Glomerular visceral epithelial cell (primary cell): ENCODE measurements at regions not wholly inside any gene's neighbourhood (a gene's known extent, or its start where the extent isn't known, plus 50 kb on each side); places are given as distances from the start of the nearest gene placed in this dataset.
"Not testable (repeated sequence)": the region's sequence is repeated elsewhere in the genome, so short reads cannot be mapped to it uniquely, and the experiment has no call there.

Source experiments
- DNase-seq: peaks from one replicate; pipeline ENCODE4 v3.0.0-alpha.2; 2016; ENCODE audit errors: extremely low spot score

DNA sequence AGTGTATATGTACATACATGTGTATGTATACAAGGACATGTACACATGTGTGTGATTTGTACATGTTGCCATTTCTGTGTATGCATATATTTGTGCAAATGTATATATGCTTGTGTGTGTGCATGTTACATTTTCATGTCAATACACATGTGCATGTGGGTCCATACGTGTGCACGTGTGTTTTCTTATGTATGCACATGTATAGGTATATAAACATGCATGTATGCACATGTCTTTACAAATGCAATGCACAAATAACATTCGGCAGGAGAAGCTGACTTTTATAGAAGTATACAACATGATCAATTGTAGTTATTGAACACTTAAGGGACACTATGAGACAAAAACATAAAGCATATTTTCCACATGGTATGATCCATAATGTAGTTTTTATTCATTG, 307.4 kb upstream of the SEMA3C start:
- DNase-seq, result no peak

DNA sequence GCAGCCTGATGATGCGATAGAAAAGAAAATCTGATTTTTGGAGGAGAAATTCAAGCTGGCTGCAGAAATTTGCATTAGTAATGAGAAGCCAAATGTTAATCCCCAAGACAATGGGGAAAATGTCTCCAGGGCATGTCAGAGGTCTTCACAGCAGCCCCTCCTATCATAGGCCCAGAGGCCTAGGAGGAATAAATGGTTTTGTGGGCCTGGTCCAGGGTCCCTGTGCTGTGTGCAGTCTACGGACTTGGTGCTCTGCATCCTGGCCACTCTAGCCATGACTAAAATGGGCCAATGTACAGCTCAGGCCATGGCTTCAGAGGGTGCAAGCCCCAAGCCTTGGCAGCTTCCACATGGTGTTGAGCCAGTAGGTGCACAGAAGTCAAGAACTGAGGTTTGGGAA, 303.8 kb upstream of the SEMA3C start:
- not testable (repeated sequence) for DNase-seq

DNA sequence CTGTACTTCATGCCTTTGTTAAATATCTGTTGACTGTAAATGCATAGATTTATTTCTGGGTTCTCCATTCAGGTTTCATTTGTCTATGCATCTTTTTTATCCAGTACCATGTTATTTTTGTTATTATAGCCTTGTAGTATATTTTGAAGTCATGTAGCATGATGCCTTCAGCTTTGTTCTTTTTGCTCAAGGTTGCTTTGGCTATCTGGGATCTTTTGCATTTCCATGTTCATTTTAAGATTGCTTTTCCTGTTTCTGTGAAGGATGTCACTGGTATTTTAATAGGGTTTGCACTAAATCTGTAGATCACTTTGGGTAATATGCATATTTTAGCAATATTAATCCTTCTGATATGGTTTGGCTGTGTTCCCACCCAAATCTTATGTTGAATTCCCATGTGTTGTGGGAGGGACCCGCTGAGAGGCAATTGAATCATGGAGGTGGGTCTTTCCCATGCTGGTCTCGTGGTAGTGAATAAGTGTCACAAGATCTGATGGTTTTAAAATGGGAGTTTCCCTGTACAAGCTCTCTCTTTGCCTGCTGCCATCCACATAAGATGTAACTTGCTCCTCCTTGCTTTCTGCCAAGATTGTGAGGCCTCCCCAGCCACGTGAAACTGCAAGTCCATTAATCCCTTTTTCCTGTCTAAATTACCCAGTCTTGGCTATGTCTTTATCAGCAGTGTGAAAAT, 302.8 kb upstream of the SEMA3C start:
- DNase-seq, result no peak

DNA sequence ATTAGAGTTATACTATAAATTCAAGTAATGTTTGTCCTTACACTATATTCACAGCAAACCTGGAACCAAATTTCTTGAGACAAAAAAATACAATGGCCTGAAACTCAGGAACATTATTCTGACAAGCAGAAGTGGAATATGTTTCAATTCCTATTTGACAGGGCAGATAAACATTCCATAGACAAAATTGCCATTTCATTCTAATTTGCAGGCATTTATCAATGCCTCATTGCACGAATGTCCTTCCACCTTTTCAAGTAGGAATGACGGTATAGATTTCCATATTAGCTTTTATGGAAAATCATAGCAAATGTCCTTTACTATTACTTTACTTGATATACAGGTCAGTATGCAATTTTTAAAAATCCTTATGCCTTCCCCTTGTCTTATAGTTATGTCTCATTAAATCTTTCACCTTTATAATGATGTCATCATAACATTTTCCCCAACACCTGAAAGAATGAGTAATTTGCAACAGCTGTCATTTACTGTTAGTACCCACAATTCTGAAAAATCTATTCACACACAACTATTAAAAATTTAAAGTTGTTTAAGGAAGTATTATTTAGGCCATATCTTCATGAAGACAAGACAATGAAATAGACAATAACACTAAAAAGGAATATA, 299.7 kb upstream of the SEMA3C start:
- DNase-seq, result no peak

DNA sequence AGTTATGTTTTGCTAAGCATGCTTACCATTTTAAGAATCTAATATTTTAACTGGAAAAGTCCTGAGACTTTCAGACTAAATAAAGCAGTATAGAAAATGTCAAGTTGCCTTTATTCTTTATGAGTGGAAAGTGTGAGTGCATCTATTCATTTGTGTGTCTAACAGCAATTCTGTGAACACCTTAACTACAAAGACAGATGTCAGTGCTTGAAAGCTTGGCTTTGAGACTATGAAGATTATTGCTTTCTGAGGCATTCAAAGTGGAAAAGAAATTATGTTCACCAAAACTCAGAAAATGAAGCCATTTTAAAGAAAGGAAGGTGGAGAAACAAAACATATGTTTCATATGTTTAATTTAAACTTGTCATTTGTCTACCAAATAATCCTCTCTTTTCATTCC, 294.5 kb upstream of the SEMA3C start:
- DNase-seq, result no peak

DNA sequence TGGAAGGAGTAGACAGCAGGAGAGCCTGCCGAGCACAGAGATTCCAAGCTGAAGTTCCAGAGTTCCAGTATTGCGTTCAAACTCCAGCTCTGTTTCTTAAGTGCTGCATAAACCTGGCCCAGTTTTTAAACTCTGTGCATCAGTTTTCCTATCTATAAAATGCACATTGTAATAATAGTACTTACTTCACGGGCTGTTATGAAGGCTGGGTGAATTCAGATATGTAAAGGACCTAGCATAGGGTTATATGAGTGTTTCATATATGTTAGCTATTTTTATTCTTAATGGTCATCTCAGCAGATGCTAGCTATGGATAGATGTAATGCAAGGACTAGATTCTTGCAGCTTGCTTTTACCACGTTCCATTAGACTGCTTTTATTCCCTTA, 293.1 kb upstream of the SEMA3C start:
- DNase-seq, result no peak

DNA sequence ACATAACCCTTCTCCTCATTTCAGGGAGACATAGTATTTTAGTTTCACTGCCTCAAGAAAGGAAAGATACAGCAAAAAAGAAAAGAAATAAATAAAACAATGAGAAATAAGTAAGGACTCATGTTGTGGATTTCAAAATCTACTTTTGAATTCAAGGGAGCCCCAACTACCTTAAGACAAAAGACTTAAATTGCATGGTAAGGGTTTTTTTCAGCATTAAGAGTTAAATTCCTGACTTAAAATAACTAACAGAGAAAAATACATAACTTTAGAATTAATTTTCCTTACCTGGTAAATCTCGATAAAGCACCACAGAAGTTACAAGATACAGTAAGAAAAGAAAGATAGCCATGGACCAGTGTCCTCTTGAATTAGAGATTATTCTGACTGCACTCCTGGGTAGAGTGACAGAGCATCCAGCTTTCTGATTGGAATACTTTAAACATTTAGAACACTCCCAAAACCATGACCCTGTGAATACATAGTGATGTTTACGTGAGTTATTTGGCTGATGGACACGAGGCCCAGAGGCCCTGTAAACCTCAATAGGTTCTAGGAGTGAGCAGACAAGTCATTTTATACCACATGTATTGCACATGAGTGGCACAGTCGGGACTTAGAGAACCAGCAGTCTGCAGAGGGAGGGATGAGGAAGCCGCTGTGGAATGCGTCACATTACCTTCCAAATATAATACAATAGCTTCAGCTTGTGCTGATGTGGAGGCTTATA, 292.5 kb upstream of the SEMA3C start:
- no peak for DNase-seq

DNA sequence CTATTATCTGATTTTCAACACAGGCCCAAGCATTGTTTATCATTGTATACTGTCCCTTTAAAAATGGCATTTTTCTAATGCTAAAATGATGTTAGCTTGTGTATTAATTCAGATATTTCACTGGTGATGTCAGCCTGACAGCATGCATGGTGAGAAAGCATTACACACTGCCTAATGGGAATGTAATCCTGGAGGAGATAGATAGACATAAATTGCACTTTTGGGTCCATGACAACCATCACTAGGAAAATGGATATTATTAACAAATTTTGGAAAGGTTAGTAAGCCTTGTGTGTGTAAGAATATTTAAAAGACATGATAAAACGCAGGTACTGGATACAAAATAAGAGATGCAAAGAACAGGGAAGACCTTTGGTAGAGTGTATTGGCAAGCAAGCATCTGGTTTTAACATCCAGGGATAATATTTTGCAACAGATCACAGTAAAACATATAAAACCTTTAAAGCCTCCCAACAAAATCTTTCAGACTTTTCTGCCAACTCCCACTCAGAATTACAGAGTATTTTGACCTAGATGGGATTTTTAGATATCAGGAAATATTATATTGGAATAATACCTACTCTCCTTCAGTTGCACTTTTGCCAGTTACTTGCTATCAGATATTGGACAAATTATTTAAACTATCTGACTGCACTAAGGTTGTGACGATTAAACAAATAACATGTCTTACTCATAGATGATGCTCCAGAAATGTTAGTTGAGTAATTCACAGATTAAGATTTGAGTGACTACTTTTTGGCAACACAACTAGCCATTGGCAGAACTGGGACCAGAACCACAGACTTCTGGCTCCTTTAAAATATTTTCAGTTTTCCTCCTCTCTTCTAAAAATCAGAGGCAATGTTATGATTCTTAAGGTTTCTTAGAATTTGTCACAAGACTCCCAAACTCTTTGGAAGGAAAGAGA, 291.6 kb upstream of the SEMA3C start:
- peak; percentile 13 for DNase-seq

DNA sequence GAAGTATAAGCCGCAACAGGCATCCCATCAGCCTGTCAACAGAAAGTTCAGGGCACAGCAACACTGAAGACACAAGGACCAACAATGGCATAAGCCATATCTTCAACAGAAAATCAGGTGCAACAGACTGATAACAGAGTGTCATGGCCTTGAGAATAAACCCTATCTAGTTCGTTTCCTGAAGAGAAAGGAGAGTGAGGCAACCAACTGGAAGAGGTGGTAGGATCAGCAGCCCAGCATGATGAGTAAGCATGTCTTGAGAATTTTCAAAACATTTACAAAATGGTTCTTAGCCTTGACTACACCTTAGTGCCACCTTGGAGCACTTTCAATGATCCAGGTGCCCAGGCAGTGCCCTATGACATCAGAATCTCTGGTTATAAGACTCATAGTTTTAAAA, 290.2 kb upstream of the SEMA3C start:
- DNase-seq, result no peak

DNA sequence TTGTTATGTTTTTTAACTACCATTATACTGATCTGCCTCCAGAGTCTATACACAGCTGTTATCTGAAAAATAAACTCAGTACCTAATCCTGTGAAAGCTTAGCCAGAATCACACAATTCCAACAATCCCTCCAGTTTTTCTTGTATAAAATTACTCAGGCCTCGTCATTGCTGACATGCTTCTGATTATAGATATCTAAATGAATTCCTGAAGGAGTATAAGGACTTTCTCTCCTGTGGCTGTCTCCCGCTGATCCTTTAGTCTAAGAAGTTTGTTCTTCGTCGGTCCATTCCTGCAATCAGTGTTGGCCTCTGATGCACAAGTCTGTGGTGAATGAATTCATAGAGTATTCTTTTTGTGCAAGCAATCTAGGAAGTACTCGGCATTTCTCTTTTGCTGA, 288.9 kb upstream of the SEMA3C start:
- DNase-seq, result no peak

DNA sequence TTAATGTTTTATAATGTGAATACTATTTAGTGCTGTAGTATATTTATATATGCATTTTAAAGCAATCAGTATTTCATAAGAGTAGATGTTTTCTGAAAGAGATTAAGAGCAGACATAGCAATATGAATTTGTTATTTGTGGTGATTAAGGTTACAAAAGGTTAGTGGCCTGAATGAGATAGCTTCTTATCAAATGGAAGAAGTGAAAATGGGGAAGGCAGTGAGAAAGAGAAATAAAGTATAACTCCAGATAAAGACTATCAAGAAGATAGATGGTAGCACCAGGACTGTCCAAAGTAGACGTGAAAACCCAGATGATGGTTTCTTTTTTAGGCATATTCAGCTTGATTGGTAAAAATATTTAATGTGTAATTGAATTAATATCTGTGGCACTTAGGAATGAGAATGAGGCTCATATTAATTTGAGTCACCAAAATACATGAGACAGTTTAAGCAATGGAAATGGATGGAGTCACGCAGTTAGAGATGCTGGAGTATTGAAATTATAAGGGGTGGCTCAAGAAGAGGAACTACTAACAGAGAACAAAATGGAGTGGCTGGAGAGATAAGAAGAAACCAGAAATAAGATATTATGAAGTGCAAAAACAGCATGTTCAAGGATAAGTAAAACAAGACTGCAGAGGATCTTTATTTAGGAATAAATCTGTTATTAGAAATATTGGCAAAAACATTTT, 288.0 kb upstream of the SEMA3C start:
- DNase-seq, result no peak

DNA sequence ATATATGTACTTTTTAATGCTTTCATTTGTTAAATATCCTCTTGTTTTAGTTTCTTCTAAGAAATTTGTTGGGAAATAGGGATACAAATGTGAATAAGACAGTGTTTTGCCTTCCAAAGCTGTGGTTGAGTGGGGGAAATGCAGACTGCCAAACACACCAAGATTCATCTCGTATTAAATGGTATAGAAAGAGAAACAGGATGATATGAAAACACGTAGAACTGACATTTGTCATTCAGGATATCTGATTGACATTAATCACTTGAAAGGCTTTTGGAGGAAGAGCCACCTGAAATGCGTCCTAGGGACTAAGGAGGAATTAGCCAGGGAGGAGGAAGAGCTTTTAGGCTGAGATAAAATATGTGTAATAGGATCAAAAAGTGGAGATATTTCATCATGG, 287.4 kb upstream of the SEMA3C start:
- no peak for DNase-seq

DNA sequence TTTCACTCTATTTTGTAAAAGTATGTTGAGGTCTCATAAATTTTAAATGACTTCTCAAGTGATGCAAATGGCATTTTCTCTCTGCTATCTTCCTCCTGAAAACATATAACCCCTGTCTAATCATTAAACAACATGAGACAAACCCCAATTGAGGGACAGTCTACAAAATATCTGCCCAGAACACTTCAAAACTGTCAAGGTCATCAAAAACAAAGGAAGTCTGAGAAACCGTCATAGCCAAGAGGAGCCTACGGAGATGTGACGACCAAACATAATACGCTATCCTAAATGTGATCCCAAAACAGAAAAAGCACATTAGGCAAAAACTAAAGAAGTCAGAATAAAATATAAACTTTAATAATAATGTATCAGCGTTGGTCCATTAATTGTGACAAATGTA, 282.3 kb upstream of the SEMA3C start:
- no peak for DNase-seq

DNA sequence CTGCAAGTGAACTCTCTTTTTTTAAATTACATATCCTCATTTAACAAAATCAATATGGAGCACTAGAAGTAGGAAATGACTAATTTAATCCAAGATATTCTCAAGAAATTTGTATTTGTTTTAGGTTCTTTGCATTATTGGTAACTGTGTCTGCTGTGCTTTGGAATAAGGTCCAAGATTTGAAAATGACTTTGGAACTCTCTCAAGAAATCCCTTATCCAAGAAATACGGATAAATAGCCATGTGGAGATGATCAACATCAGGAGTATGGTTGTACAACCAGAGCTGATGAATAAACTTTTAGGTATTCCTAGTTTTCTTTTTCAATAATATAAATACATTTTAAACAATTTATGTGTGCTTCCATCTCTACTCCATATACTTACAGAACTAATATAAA, 279.9 kb upstream of the SEMA3C start:
- no peak for DNase-seq

DNA sequence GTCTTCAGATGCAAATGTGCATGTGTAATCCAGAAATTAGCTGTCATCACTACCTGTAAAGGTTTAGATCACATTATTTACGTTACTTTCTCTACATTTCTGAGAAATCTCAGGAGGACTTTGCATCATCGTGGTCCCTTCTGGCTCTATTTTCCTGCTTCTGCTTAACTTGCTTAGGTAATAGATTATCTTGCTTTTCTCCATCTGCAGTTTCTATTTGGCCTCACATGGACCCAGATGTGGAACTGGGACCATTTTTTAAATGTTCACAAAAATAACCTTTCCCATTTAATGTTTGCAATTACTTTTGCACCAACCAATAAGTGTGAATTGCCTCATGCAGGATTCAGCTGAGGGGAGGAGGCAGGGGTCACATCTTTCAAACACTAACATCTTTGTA, 278.4 kb upstream of the SEMA3C start:
- no peak for DNase-seq

DNA sequence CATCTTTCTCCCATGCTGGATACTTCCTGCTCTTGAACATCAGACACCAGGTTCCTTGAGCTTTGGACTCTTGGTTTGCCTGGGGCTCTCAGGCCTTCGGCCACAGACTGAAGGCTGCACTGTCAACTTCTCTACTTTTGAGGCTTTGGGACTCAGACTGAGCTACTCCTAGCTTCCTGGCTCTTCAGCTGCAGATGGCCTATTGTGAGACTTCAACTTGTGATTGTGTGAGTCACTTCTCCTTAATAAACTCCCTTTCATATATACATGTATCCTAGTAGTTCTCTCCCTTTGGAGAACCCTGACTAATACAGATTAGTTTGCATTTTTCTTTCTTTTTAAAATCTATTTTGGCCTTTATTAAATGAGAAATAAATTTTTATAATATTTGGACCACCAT, 276.2 kb upstream of the SEMA3C start:
- no peak for DNase-seq

DNA sequence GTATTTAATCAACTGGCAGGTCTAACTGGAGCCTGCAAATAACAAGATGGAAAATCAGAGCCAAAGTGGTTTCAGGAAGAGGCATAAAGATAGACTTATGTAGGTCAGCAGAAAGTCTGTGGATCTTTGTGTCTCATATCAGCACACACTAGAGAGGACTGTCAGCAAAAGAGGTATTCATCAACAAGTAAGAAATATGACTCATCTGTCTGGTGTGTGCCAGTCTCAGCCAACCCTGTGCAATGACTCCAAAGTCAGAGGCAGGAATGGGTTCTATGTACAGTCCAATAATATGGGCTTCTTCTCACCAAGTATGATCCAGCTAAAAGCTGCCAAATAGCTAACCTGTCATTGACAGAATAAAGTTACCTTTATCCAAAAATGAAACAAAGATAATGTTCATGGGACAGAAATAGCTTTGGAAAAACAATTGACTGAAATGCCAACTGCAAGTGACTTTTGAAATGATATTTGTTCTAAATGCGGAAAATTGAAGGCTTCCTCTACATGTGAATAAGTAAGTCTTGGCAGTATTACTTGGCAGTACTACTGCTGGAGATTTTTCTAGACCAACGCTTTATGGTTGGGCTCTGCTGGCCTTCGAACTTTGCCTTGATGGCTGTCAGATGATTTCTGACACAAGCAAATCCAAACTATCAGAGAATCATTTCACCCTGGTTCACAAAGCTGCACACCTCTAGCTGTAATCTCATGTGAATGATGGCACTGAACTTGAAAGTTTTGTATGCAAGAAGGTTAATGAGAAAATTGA, 272.3 kb upstream of the SEMA3C start:
- peak; percentile 47 for DNase-seq

DNA sequence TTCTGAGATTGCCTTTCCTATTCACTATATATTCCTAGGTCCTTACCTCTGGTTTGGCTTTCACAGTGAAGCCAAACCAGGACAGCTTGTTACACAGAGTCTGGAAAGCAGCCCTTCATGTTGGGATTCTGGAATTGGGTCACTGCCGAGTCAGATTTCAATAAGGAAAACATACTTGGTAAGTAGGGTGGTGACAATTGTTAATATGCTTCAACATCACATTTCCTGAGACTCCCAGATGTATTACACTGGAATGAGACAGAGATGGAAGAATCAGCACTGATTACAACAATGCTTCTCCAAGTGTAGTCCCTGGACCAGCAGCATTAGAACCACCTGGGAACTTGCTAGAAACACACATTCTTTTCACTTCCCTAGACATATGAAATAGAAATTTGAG, 268.9 kb upstream of the SEMA3C start:
- DNase-seq, result no peak

DNA sequence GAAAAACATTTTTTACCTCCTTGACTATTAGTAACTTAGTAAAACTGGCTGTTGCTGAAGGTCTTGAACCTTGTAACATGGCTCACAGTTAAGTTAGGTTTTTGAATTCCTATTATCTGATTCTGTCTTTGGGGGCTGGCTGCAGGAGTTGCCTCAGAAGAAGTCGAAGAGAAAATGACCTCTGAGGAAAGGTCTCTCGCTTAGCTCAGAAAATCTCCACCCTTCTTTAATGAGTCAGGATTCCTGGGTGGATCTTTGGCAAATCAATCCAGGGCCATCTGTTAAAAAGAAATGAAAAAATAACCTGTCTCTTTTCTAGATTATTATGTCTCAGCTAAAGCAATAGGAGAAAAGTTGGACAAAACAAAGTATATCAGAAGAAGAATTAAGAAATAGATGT, 267.8 kb upstream of the SEMA3C start:
- DNase-seq, result no peak

DNA sequence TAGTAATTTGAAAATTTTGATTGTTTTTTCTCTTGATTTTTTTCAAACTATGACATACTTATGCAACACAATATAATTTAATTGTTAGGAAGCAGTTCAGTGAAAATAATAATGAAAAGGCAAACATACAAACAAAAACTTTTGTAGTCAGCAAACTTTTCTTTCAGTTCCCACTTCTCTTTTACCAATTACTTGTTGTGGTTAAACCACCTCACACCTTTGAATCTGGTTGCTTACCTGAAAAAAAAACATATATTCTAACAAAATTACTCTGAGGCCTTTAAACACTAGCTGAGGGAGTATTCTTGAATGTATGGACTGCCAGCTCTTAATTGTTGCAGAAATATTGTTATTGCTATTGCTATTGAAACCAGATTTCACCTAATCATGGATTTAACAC, 266.2 kb upstream of the SEMA3C start:
- DNase-seq, result no peak

DNA sequence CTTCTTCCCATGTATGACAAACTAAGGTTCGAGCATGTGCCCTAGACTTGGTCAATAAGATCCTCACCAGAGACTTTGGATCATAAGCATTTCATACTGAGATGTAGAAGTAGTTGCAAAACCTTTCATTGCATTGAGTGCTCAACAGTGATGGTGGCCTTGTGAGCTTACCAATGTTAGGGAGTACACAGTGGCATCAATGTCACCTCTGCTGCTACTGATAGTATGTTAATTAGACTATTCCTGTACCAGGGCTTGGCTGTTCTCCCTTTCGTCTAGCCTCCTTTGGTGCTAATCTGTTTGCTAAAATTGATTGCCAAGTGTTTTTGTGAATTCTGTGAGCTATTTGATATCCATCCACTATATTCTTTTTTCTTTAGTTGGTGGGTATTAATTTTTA, 264.5 kb upstream of the SEMA3C start:
- DNase-seq, result no peak
